Body of pancreas (tissue), 4 donors: ENCODE measurements at regions not wholly inside any gene's neighbourhood (a gene's known extent, or its start where the extent isn't known, plus 50 kb on each side); places are given as distances from the start of the nearest gene placed in this dataset.

Experiments used
- ATAC-seq: fragments of 150-250 bp; one replicate; pipeline ENCODE4 v1.9.1; 2016
- DNase-seq, 4 donors: peaks; one replicate each; pipeline ENCODE4 v3.0.0-alpha.2; 2019
- H3K27ac ChIP-seq, 4 donors: fragments of 200-600 bp; sonication (generic); 1 replicate in 3 of 4; 2 replicates in 1 of 4; pipeline versions ENCODE4 v1.5.1 to v1.6.1; 2016 to 2019; ENCODE audit warnings: mild to moderate bottlenecking in 1 of 4, mixed read lengths in 1 of 4, moderate library complexity in 1 of 4
- H3K27me3 ChIP-seq, 2 donors: fragments of 200-600 bp; sonication (generic); one replicate each; pipeline ENCODE4 v1.6.0; 2016; ENCODE audit warnings: mild to moderate bottlenecking in 1 of 2
- H3K36me3 ChIP-seq, 2 donors: fragments of 200-600 bp; sonication (generic); replicated peaks in 1 of 2; 2 replicates each; pipeline ENCODE4 v1.5.1; 2016; ENCODE audit warnings: low read depth in 2 of 2; ENCODE audit not compliant: insufficient read depth in 1 of 2
- H3K4me1 ChIP-seq: fragments of 200-600 bp; sonication (generic); one replicate; pipeline ENCODE4 v1.6.0; 2016
- H3K4me3 ChIP-seq, 2 donors: fragments of 200-600 bp; sonication (generic); 1 replicate in 1 of 2; 2 replicates in 1 of 2; pipeline ENCODE4 v1.5.1; 2016 to 2019
- H3K9me3 ChIP-seq, 3 donors: fragments of 200-600 bp; sonication (generic); 1 replicate in 2 of 3; 2 replicates in 1 of 3; pipeline ENCODE4 v1.5.1; 2016
- CTCF ChIP-seq, 7 experiments: fragments of 450-650 bp in 4 of 7; fragments of 200-600 bp in 3 of 7; sonication (generic) in 3 of 7; IDR thresholded peaks; one replicate each; pipeline ENCODE4 v1.5.1; 2016 to 2019; ENCODE audit warnings: antibody characterized with exemption in 7 of 7
- POLR2A ChIP-seq, 3 donors: fragments of 450-650 bp; IDR thresholded peaks; one replicate each; pipeline ENCODE4 v1.6.1; 2016; ENCODE audit warnings: antibody characterized with exemption in 3 of 3, mild to moderate bottlenecking in 2 of 3
- WGBS, 2 donors: methylation state at CpG; one replicate each; pipeline ENCODE4 v1.1.5; 2017; 5-methylcytosine and 5-hydroxymethylcytosine counted together
- intact Hi-C: fragments of 100-400 bp; cut with DNase I; formaldehyde crosslinking; loops from one replicate; pipeline ENCODE4 v1.15.1; 2023

DNA sequence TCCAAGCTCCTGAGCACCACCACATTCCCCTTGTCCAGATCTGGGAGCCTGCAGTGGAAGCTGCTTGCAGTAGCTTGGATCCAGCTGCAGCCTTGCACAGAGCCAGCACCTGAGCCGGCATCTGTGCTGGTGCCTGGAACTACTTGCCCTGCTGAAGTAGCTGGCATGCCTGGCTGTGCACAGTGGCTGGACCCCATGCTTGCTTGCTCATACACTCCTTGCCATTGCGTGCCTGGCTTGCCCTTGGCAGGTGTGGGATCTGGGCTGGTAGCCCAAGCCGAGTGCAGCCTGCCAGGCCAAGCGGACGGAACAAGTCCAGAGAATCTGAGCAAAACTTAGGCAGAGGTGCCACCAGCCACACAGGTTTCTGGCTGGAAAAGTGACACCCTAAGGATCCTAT, 759.9 kb downstream of the IPMK start:
- DNase-seq (peak in 1 of 4 donors; percentile 7), ATAC-seq (no peak)
- Histone ChIP-seq H3K36me3 (no peaks in the 10 kb centered on the region), H3K4me1 (no peaks in the 10 kb centered on the region), H3K9me3 (peaks cover 0 to 8% (median 0%) of the 10 kb centered on the region in 3 donors), H3K4me3 (no peak overlapping the region), H3K27me3 (no peaks in the 10 kb centered on the region), H3K27ac (no peak overlapping the region)
- 53 to 61% methylated on average over 2 to 5 of the region's 5 CpGs for WGBS, 2 donors
- no peak for TF ChIP-seq CTCF (IDR thresholded peaks at IDR 0.05)
- no peak for TF ChIP-seq POLR2A (IDR thresholded peaks at IDR 0.05)
- intact Hi-C loops: no loop called here

DNA sequence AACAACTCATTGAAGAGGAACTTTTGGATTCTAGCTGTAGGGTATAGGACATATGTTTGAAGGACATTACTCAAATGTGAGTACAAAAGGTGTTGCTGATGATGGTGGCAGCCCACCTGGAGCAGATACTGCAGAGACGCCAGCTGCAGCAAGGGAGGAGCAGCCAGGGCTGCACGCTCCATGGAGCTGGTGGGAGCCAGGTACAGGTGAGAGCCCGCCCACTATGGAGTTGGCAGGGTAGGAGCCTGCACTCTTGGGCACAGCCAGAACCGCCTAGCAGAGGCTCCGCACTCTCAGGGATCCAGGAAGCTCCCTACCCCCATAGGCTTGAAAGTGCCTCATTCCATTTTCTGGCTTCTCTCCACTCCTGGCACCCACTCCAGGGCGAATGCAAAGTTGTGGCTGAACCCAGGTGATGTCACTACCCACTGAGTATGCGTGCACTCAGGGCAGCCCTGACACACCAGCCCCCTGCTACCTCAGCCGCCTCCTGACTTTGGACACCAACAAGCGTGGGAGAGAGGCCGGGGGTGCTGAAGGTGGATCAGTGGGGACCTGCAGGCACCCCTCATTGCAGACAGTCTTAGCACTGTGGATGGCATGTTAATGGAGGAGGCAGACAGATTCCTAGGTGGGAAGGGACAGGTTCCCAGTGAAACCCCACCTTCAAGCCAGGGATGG, 761.1 kb downstream of the IPMK start:
- intact Hi-C loops: no loop called here
- H3K9me3 ChIP-seq: peaks cover 0 to 8% (median 0%) of the 10 kb centered on the region in 3 donors
- H3K36me3 ChIP-seq: no peaks in the 10 kb centered on the region
- WGBS, 2 donors: 64 to 74% methylated on average over 8 to 10 of the region's 10 CpGs
- no peaks in the 10 kb centered on the region for H3K27me3 ChIP-seq
- ATAC-seq (no peak), DNase-seq (no peak)
- no peak overlapping the region for H3K27ac ChIP-seq
- no peak for TF ChIP-seq POLR2A (IDR thresholded peaks at IDR 0.05)
- H3K4me3 ChIP-seq: no peak overlapping the region
- H3K4me1 ChIP-seq: no peaks in the 10 kb centered on the region

- no peaks in the 10 kb centered on the region for H3K27me3 ChIP-seq
- no peaks in the 10 kb centered on the region for H3K4me1 ChIP-seq
- TF ChIP-seq POLR2A (IDR thresholded peaks at IDR 0.05) (no peak), CTCF (IDR thresholded peaks at IDR 0.05) (no peak)
- no peak overlapping the region for H3K27ac ChIP-seq
- H3K36me3 ChIP-seq: no peaks in the 10 kb centered on the region
- intact Hi-C loops: no loop called here
- DNase-seq (no peak), ATAC-seq (no peak)
- WGBS, 2 donors: 48 to 57% methylated on average over 2 of the region's 2 CpGs
- H3K4me3 ChIP-seq: no peak overlapping the region
- H3K9me3 ChIP-seq: no peaks in the 10 kb centered on the region
These were observed 773.2 kb downstream of the IPMK start for GRCh38 chr10:57494486-57494885.

- no peaks in the 10 kb centered on the region for H3K36me3 ChIP-seq
- peaks cover 5% of the 10 kb centered on the region for H3K4me1 ChIP-seq
- H3K9me3 ChIP-seq: no peaks in the 10 kb centered on the region
- no peaks in the 10 kb centered on the region for H3K27me3 ChIP-seq
- ATAC-seq (no peak), DNase-seq (no peak)
- no peak overlapping the region for H3K4me3 ChIP-seq
- intact Hi-C loops: no loop called here
- no peak for TF ChIP-seq CTCF (IDR thresholded peaks at IDR 0.05)
- TF ChIP-seq POLR2A (IDR thresholded peaks at IDR 0.05): no peak
- 29 to 33% methylated on average over 1 of the region's 1 CpG for WGBS, 2 donors
- no peak overlapping the region for H3K27ac ChIP-seq
These were observed 785.4 kb downstream of the IPMK start for GRCh38 chr10:57482259-57482658.

DNA sequence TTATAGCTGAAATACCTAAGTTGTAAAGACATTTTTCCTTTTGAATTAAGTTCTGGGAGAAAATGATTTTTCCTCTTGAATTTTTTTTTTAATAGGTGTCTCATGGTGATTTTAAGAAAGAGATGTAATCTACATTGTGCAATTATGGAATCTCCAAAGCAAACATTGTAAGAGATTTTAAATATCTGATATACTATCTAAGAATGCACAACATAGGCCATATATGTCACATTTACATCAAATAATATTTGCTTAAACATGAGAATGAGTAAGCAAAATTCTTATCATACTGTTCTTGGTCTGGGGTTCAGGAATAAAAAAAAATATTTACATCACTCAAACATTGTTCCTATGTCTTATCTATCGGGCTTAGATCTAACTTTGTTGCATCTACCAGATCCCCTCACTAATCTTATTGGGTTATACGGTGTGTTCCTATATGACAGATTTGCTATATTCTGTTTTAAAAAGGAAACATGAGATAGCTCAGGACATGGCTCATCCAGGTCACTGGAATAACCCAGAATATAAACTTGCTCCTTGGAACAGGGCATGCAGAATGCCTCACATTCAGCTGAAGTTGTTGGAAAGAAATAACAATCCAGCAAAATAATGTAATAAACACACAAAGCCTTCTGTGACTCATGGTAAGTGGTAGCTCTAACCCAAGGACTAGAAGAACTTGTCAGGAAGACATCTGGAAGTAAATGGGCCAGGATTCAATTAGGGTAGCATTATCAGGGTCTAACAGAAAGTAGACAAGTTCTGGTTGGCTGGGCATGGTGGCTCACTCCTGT, 794.7 kb downstream of the IPMK start:
- Histone ChIP-seq H3K27ac (no peak overlapping the region), H3K9me3 (no peaks in the 10 kb centered on the region), H3K27me3 (no peaks in the 10 kb centered on the region), H3K4me3 (no peak overlapping the region), H3K4me1 (no peaks in the 10 kb centered on the region), H3K36me3 (no peaks in the 10 kb centered on the region)
- DNase-seq (no peak), ATAC-seq (no peak)
- intact Hi-C loops: no loop called here
- 63 to 74% methylated on average over 2 of the region's 2 CpGs for WGBS, 2 donors
- TF ChIP-seq CTCF (IDR thresholded peaks at IDR 0.05) (no peak), POLR2A (IDR thresholded peaks at IDR 0.05) (no peak)
